Nephron (organoid): ENCODE measurements at regions not wholly inside any gene's neighbourhood (a gene's known extent, or its start where the extent isn't known, plus 50 kb on each side); places are given as distances from the start of the nearest gene placed in this dataset.

Experiments
- H3K27ac Mint-ChIP-seq, 3 experiments: 2 replicates each; pipeline ENCODE4 v1.8.0; 2020; ENCODE audit warnings: mixed read lengths in 3 of 3, mild to moderate bottlenecking in 2 of 3, moderate library complexity in 1 of 3
- H3K27me3 Mint-ChIP-seq: 2 replicates; pipeline ENCODE4 v1.8.0; 2021; ENCODE audit warnings: low read depth, mild to moderate bottlenecking, moderate library complexity, mixed read lengths
- H3K36me3 Mint-ChIP-seq: 2 replicates; pipeline ENCODE4 v1.8.0; 2020; ENCODE audit warnings: low read depth, mixed read lengths
- H3K4me1 Mint-ChIP-seq: 2 replicates; pipeline ENCODE4 v1.8.0; 2020; ENCODE audit warnings: mixed read lengths
- H3K4me3 Mint-ChIP-seq, 3 experiments: 2 replicates each; pipeline ENCODE4 v1.8.0; 2020; ENCODE audit warnings: mild to moderate bottlenecking in 3 of 3, mixed read lengths in 3 of 3, moderate library complexity in 2 of 3
- H3K9me3 Mint-ChIP-seq: 2 replicates; pipeline ENCODE4 v1.8.0; 2020; ENCODE audit warnings: mixed read lengths
- CTCF ChIP-seq, 3 experiments: fragments of 200-600 bp; sonication (generic); IDR thresholded peaks; one replicate each; pipeline ENCODE4 v1.5.0; 2021; ENCODE audit warnings: antibody characterized with exemption in 3 of 3; ENCODE audit not compliant: unreplicated experiment in 3 of 3

GRCh38 chr11:127249576-127249975 lies 249.0 kb upstream of the KIRREL3 start:
- H3K4me1 Mint-ChIP-seq, result no peaks in the 10 kb centered on the region
- H3K4me3 Mint-ChIP-seq, result no peak overlapping the region
- no peak for TF ChIP-seq CTCF (IDR thresholded peaks at IDR 0.05; ENCODE audit: unreplicated experiment in 3 of 3)
- H3K9me3 Mint-ChIP-seq, result no peaks in the 10 kb centered on the region
- H3K27me3 Mint-ChIP-seq, result peaks cover 23% of the 10 kb centered on the region
- no peaks in the 10 kb centered on the region for H3K36me3 Mint-ChIP-seq
- no peak overlapping the region for H3K27ac Mint-ChIP-seq

GRCh38 chr11:127248476-127248875 lies 247.9 kb upstream of the KIRREL3 start:
- Mint-ChIP-seq H3K27ac (no peak overlapping the region), H3K36me3 (no peaks in the 10 kb centered on the region), H3K9me3 (no peaks in the 10 kb centered on the region), H3K27me3 (peaks cover 19% of the 10 kb centered on the region), H3K4me3 (no peak overlapping the region), H3K4me1 (no peaks in the 10 kb centered on the region)
- no peak for TF ChIP-seq CTCF (IDR thresholded peaks at IDR 0.05; ENCODE audit: unreplicated experiment in 3 of 3)

GRCh38 chr11:127247261-127247851 lies 246.8 kb upstream of the KIRREL3 start:
- H3K27ac Mint-ChIP-seq, result no peak overlapping the region
- no peak for TF ChIP-seq CTCF (IDR thresholded peaks at IDR 0.05; ENCODE audit: unreplicated experiment in 3 of 3)
- H3K27me3 Mint-ChIP-seq, result peaks cover 16% of the 10 kb centered on the region
- no peak overlapping the region for H3K4me3 Mint-ChIP-seq
- H3K9me3 Mint-ChIP-seq, result no peaks in the 10 kb centered on the region
- H3K36me3 Mint-ChIP-seq, result no peaks in the 10 kb centered on the region
- no peaks in the 10 kb centered on the region for H3K4me1 Mint-ChIP-seq

GRCh38 chr11:127242676-127243075 lies 242.1 kb upstream of the KIRREL3 start:
- H3K36me3 Mint-ChIP-seq, result no peaks in the 10 kb centered on the region
- no peaks in the 10 kb centered on the region for H3K4me1 Mint-ChIP-seq
- no peaks in the 10 kb centered on the region for H3K9me3 Mint-ChIP-seq
- H3K27me3 Mint-ChIP-seq, result peaks cover 16% of the 10 kb centered on the region
- H3K4me3 Mint-ChIP-seq, result no peak overlapping the region
- no peak overlapping the region for H3K27ac Mint-ChIP-seq
- TF ChIP-seq CTCF (IDR thresholded peaks at IDR 0.05; ENCODE audit: unreplicated experiment in 3 of 3), result no peak

GRCh38 chr11:127238321-127238720 lies 237.8 kb upstream of the KIRREL3 start:
- H3K9me3 Mint-ChIP-seq, result no peaks in the 10 kb centered on the region
- no peak for TF ChIP-seq CTCF (IDR thresholded peaks at IDR 0.05; ENCODE audit: unreplicated experiment in 3 of 3)
- no peak overlapping the region for H3K4me3 Mint-ChIP-seq
- no peak overlapping the region for H3K27ac Mint-ChIP-seq
- H3K27me3 Mint-ChIP-seq, result peaks cover 3% of the 10 kb centered on the region
- H3K4me1 Mint-ChIP-seq, result no peaks in the 10 kb centered on the region
- H3K36me3 Mint-ChIP-seq, result no peaks in the 10 kb centered on the region

- Mint-ChIP-seq H3K27me3 (peaks cover 3% of the 10 kb centered on the region), H3K4me1 (no peaks in the 10 kb centered on the region), H3K4me3 (no peak overlapping the region), H3K27ac (no peak overlapping the region), H3K9me3 (no peaks in the 10 kb centered on the region), H3K36me3 (no peaks in the 10 kb centered on the region)
- no peak for TF ChIP-seq CTCF (IDR thresholded peaks at IDR 0.05; ENCODE audit: unreplicated experiment in 3 of 3)
Observed at GRCh38 chr11:127236776-127237175, 236.2 kb upstream of the KIRREL3 start.
